PC-3 (cell line): ENCODE measurements at regions not wholly inside any gene's neighbourhood (a gene's known extent, or its start where the extent isn't known, plus 50 kb on each side); places are given as distances from the start of the nearest gene placed in this dataset.

ENCODE experiments used
- EZH2 ChIP-seq: fragments of 300-600 bp; sonication (generic); IDR thresholded peaks from one replicate; pipeline ENCODE4 v1.6.1; 2017; ENCODE audit warnings: antibody characterized with exemption, mild to moderate bottlenecking, low read length; ENCODE audit not compliant: unreplicated experiment
- EZH2phosphoT487 ChIP-seq: fragments of 300-600 bp; sonication (generic); IDR thresholded peaks from 2 replicates; pipeline ENCODE4 v1.6.1; 2018; ENCODE audit warnings: mild to moderate bottlenecking, antibody characterized with exemption, low read length, borderline replicate concordance
- TF ChIP-seq, protein P1 (sequence below): fragments of 300-600 bp; sonication (generic); conservative IDR thresholded peaks from 2 replicates; pipeline ENCODE4 v1.5.1; 2017; ENCODE audit warnings: antibody characterized with exemption, low read depth, mild to moderate bottlenecking, low read length

DNA sequence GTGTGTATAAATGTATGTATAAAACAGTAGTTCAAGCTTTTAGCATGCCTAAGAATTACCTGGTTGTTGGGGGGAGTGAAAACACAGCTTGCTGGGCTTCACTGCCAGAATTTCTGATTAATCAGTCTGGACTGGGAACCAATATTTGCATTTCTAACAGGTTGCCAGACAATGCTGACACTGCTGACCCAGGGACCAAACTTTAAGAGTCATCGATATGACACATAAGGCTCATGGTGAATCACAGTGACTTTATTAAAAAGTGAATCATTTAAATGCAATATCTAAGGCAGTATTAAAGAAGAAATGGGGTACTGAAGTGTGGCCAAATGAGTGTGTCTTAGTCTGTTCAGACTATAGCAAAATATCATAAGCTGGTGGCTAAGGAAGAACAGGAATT, 195.9 kb upstream of the DTNA start:
- TF ChIP-seq, protein P1, sequence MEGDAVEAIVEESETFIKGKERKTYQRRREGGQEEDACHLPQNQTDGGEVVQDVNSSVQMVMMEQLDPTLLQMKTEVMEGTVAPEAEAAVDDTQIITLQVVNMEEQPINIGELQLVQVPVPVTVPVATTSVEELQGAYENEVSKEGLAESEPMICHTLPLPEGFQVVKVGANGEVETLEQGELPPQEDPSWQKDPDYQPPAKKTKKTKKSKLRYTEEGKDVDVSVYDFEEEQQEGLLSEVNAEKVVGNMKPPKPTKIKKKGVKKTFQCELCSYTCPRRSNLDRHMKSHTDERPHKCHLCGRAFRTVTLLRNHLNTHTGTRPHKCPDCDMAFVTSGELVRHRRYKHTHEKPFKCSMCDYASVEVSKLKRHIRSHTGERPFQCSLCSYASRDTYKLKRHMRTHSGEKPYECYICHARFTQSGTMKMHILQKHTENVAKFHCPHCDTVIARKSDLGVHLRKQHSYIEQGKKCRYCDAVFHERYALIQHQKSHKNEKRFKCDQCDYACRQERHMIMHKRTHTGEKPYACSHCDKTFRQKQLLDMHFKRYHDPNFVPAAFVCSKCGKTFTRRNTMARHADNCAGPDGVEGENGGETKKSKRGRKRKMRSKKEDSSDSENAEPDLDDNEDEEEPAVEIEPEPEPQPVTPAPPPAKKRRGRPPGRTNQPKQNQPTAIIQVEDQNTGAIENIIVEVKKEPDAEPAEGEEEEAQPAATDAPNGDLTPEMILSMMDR: no peak
- TF ChIP-seq EZH2phosphoT487 (no peak), EZH2 (no peak)
